ENCODE measurements at regions not wholly inside any gene's neighbourhood (a gene's known extent, or its start where the extent isn't known, plus 50 kb on each side); places are given as distances from the start of the nearest gene placed in this dataset.

DNA sequence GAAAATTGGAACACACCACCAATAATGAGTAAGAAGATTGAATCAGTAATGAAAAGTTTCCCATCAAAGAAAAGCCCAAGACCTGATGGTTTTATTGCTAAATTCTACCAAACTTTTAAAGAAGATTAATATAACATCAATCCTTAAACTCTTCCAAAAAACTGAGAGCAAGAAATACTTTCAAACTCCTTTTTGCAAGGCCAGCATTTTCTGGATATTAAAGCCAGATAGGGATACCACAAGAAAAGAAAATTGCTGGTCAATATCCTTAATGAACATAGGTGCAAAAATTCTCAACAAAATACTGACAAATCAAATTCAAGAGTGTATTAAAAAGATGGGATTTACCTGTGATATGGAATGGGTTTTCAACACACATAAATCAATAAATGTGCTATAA lies 484.6 kb downstream of the ANKRD50 start (continued):
- TF ChIP-seq, protein P1, sequence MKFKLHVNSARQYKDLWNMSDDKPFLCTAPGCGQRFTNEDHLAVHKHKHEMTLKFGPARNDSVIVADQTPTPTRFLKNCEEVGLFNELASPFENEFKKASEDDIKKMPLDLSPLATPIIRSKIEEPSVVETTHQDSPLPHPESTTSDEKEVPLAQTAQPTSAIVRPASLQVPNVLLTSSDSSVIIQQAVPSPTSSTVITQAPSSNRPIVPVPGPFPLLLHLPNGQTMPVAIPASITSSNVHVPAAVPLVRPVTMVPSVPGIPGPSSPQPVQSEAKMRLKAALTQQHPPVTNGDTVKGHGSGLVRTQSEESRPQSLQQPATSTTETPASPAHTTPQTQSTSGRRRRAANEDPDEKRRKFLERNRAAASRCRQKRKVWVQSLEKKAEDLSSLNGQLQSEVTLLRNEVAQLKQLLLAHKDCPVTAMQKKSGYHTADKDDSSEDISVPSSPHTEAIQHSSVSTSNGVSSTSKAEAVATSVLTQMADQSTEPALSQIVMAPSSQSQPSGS (CRISPR knock-in tag; IDR thresholded peaks at IDR 0.05; ENCODE audit: borderline replicate concordance, low read depth), result no peak
- TF ChIP-seq FOXJ3 (CRISPR knock-in tag; IDR thresholded peaks at IDR 0.05; ENCODE audit: borderline replicate concordance), result no peak
- TF ChIP-seq, protein P2, sequence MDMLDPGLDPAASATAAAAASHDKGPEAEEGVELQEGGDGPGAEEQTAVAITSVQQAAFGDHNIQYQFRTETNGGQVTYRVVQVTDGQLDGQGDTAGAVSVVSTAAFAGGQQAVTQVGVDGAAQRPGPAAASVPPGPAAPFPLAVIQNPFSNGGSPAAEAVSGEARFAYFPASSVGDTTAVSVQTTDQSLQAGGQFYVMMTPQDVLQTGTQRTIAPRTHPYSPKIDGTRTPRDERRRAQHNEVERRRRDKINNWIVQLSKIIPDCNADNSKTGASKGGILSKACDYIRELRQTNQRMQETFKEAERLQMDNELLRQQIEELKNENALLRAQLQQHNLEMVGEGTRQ (CRISPR knock-in tag; IDR thresholded peaks at IDR 0.05), result no peak

DNA sequence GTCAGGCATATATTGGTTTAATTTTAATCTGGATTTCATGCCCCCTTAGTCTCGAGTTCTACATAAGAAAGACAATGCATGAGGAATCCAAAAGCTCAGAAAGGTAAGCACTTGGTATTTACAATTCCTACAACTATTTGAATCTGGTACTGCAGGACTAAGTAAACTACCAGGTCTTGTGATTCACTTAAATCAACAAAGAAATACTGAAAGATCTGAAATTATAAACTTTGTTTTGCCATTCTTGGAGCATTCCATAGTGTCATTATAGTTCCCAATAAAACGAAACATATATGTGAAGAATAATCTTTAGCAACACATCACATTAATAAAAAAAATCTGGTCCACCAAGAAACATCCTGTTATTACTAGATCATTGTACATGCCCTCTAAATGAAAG lies 482.3 kb downstream of the ANKRD50 start:
- Mint-ChIP-seq H3K27ac (no peak overlapping the region), H3K27me3 (ENCODE audit: low read depth) (no peaks in the 10 kb centered on the region; the same call in 1 of the 2 replicates), H3K36me3 (no peaks in the 10 kb centered on the region), H3K4me3 (no peak overlapping the region), H3K9me3 (peaks cover 4% of the 10 kb centered on the region), H3K4me1 (peaks cover 4% of the 10 kb centered on the region; the same call in 1 of the 2 replicates)
- ChIA-PET POLR2A (no interaction called here), CTCF (no interaction called here)
- DNase-seq (ENCODE audit: low spot score), result no peak
- no peak for ATAC-seq
- TF ChIP-seq JUN (CRISPR knock-in tag; IDR thresholded peaks at IDR 0.05) (no peak), IRF2 (CRISPR knock-in tag; IDR thresholded peaks at IDR 0.05; ENCODE audit: borderline replicate concordance, low read depth) (no peak), SP1 (CRISPR knock-in tag; conservative IDR thresholded peaks at IDR 0.05) (no peak), ZNF416 (CRISPR knock-in tag; IDR thresholded peaks at IDR 0.05) (no peak), NFATC4 (CRISPR knock-in tag; IDR thresholded peaks at IDR 0.05) (no peak), NFE2L1 (CRISPR knock-in tag; IDR thresholded peaks at IDR 0.05) (no peak), TP53 (CRISPR knock-in tag; IDR thresholded peaks at IDR 0.05) (no peak), ZNF263 (CRISPR knock-in tag; IDR thresholded peaks at IDR 0.05; ENCODE audit: low read depth) (no peak), NFYB (CRISPR knock-in tag; conservative IDR thresholded peaks at IDR 0.05; ENCODE audit: low read depth) (no peak)
- TF ChIP-seq, protein P3, sequence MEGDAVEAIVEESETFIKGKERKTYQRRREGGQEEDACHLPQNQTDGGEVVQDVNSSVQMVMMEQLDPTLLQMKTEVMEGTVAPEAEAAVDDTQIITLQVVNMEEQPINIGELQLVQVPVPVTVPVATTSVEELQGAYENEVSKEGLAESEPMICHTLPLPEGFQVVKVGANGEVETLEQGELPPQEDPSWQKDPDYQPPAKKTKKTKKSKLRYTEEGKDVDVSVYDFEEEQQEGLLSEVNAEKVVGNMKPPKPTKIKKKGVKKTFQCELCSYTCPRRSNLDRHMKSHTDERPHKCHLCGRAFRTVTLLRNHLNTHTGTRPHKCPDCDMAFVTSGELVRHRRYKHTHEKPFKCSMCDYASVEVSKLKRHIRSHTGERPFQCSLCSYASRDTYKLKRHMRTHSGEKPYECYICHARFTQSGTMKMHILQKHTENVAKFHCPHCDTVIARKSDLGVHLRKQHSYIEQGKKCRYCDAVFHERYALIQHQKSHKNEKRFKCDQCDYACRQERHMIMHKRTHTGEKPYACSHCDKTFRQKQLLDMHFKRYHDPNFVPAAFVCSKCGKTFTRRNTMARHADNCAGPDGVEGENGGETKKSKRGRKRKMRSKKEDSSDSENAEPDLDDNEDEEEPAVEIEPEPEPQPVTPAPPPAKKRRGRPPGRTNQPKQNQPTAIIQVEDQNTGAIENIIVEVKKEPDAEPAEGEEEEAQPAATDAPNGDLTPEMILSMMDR (IDR thresholded peaks at IDR 0.05), result no peak
- TF ChIP-seq, protein P4, sequence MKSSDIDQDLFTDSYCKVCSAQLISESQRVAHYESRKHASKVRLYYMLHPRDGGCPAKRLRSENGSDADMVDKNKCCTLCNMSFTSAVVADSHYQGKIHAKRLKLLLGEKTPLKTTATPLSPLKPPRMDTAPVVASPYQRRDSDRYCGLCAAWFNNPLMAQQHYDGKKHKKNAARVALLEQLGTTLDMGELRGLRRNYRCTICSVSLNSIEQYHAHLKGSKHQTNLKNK (CRISPR knock-in tag; IDR thresholded peaks at IDR 0.05), result no peak
- TF ChIP-seq, protein P5, sequence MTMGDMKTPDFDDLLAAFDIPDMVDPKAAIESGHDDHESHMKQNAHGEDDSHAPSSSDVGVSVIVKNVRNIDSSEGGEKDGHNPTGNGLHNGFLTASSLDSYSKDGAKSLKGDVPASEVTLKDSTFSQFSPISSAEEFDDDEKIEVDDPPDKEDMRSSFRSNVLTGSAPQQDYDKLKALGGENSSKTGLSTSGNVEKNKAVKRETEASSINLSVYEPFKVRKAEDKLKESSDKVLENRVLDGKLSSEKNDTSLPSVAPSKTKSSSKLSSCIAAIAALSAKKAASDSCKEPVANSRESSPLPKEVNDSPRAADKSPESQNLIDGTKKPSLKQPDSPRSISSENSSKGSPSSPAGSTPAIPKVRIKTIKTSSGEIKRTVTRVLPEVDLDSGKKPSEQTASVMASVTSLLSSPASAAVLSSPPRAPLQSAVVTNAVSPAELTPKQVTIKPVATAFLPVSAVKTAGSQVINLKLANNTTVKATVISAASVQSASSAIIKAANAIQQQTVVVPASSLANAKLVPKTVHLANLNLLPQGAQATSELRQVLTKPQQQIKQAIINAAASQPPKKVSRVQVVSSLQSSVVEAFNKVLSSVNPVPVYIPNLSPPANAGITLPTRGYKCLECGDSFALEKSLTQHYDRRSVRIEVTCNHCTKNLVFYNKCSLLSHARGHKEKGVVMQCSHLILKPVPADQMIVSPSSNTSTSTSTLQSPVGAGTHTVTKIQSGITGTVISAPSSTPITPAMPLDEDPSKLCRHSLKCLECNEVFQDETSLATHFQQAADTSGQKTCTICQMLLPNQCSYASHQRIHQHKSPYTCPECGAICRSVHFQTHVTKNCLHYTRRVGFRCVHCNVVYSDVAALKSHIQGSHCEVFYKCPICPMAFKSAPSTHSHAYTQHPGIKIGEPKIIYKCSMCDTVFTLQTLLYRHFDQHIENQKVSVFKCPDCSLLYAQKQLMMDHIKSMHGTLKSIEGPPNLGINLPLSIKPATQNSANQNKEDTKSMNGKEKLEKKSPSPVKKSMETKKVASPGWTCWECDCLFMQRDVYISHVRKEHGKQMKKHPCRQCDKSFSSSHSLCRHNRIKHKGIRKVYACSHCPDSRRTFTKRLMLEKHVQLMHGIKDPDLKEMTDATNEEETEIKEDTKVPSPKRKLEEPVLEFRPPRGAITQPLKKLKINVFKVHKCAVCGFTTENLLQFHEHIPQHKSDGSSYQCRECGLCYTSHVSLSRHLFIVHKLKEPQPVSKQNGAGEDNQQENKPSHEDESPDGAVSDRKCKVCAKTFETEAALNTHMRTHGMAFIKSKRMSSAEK (CRISPR knock-in tag; IDR thresholded peaks at IDR 0.05; ENCODE audit: borderline replicate concordance), result no peak
- TF ChIP-seq, protein P6, sequence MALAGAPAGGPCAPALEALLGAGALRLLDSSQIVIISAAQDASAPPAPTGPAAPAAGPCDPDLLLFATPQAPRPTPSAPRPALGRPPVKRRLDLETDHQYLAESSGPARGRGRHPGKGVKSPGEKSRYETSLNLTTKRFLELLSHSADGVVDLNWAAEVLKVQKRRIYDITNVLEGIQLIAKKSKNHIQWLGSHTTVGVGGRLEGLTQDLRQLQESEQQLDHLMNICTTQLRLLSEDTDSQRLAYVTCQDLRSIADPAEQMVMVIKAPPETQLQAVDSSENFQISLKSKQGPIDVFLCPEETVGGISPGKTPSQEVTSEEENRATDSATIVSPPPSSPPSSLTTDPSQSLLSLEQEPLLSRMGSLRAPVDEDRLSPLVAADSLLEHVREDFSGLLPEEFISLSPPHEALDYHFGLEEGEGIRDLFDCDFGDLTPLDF (CRISPR knock-in tag; IDR thresholded peaks at IDR 0.05), result no peak
- TF ChIP-seq, protein P7, sequence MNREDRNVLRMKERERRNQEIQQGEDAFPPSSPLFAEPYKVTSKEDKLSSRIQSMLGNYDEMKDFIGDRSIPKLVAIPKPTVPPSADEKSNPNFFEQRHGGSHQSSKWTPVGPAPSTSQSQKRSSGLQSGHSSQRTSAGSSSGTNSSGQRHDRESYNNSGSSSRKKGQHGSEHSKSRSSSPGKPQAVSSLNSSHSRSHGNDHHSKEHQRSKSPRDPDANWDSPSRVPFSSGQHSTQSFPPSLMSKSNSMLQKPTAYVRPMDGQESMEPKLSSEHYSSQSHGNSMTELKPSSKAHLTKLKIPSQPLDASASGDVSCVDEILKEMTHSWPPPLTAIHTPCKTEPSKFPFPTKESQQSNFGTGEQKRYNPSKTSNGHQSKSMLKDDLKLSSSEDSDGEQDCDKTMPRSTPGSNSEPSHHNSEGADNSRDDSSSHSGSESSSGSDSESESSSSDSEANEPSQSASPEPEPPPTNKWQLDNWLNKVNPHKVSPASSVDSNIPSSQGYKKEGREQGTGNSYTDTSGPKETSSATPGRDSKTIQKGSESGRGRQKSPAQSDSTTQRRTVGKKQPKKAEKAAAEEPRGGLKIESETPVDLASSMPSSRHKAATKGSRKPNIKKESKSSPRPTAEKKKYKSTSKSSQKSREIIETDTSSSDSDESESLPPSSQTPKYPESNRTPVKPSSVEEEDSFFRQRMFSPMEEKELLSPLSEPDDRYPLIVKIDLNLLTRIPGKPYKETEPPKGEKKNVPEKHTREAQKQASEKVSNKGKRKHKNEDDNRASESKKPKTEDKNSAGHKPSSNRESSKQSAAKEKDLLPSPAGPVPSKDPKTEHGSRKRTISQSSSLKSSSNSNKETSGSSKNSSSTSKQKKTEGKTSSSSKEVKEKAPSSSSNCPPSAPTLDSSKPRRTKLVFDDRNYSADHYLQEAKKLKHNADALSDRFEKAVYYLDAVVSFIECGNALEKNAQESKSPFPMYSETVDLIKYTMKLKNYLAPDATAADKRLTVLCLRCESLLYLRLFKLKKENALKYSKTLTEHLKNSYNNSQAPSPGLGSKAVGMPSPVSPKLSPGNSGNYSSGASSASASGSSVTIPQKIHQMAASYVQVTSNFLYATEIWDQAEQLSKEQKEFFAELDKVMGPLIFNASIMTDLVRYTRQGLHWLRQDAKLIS (CRISPR knock-in tag; IDR thresholded peaks at IDR 0.05; ENCODE audit: borderline replicate concordance), result no peak

Measured in WTC11 (cell line).